SK-N-SH (cell line): ENCODE measurements at regions not wholly inside any gene's neighbourhood (a gene's known extent, or its start where the extent isn't known, plus 50 kb on each side); places are given as distances from the start of the nearest gene placed in this dataset.

ENCODE experiments used
- CTCF ChIA-PET: fragments of 300-600, 350-600 bp; formaldehyde crosslinking; extraction: SDS; loops from one replicate; lab custom pipeline; 2021; lab: Yijun Ruan, JAX
- POLR2A ChIA-PET: fragments of 350-600 bp; sonication (Branson Sonifier 250); formaldehyde crosslinking; extraction: SDS; loops from one replicate; lab custom pipeline; 2020; ENCODE audit warnings: antibody characterized with exemption, inconsistent platforms; lab: Yijun Ruan, JAX
- DNase-seq: peaks from one replicate; pipeline ENCODE4 v3.0.0; 2012
- H2AFZ ChIP-seq: fragments of 200-600 bp; sonication (generic); 2 replicates; pipeline ENCODE4 v1.8.1; 2016; ENCODE audit warnings: antibody characterized with exemption, mild to moderate bottlenecking, low read depth
- H3F3A ChIP-seq: fragments of 200-600 bp; sonication (generic); replicated peaks from 2 replicates; pipeline ENCODE3; 2016; ENCODE audit warnings: antibody characterized with exemption, mild to moderate bottlenecking; ENCODE audit not compliant: insufficient read depth
- H3K27ac ChIP-seq, 2 experiments: fragments of 200-500 bp in 1 of 2; fragments of 200-600 bp in 1 of 2; sonication (Bioruptor generic) in 1 of 2; sonication (generic), shearing (Covaris generic) in 1 of 2; 2 replicates each; pipeline versions ENCODE4 v1.5.1 to v1.6.1; 2014 to 2016; ENCODE audit warnings: low read depth in 2 of 2, inconsistent platforms in 1 of 2, low read length in 1 of 2, mild to moderate bottlenecking in 1 of 2, mixed read lengths in 1 of 2
- H3K27me3 ChIP-seq: fragments of 200-600 bp; sonication (generic), shearing (Covaris generic); 2 replicates; pipeline ENCODE4 v1.6.1; 2016; ENCODE audit warnings: mixed run types; ENCODE audit not compliant: insufficient read depth
- H3K36me3 ChIP-seq, 2 experiments: fragments of 200-500 bp in 1 of 2; fragments of 200-600 bp in 1 of 2; sonication (Bioruptor generic) in 1 of 2; sonication (generic) in 1 of 2; replicated peaks in 1 of 2; 2 replicates each; pipeline versions ENCODE3 to v1.5.1; 2014 to 2016; ENCODE audit warnings: low read length in 1 of 2, mild to moderate bottlenecking in 1 of 2; ENCODE audit not compliant: insufficient read depth in 2 of 2, control insufficient read depth in 1 of 2
- H3K4me1 ChIP-seq, 2 experiments: fragments of 200-500 bp in 1 of 2; fragments of 200-600 bp in 1 of 2; sonication (Bioruptor generic) in 1 of 2; sonication (generic), shearing (Covaris generic) in 1 of 2; 2 replicates each; pipeline versions ENCODE4 v1.5.1 to v1.6.1; 2014 to 2016; ENCODE audit warnings: low read depth in 1 of 2, low read length in 1 of 2, mixed run types in 1 of 2; ENCODE audit not compliant: insufficient read depth in 2 of 2, control insufficient read depth in 1 of 2
- H3K4me2 ChIP-seq: fragments of 200-600 bp; sonication (generic), shearing (Covaris generic); 2 replicates; pipeline ENCODE4 v1.6.1; 2017; ENCODE audit warnings: mixed run types
- H3K4me3 ChIP-seq, 2 experiments: fragments of 200-500 bp in 1 of 2; fragments of 200-600 bp in 1 of 2; sonication (Bioruptor generic) in 1 of 2; sonication (generic), shearing (Covaris generic) in 1 of 2; 2 replicates each; pipeline versions ENCODE4 v1.5.1 to v1.8.1; 2014 to 2016; ENCODE audit warnings: low read depth in 2 of 2, inconsistent platforms in 1 of 2, low read length in 1 of 2, mild to moderate bottlenecking in 1 of 2, mixed read lengths in 1 of 2, moderate library complexity in 1 of 2
- H3K79me2 ChIP-seq: fragments of 200-600 bp; sonication (generic); 2 replicates; pipeline ENCODE4 v1.8.1; 2017; ENCODE audit warnings: mild to moderate bottlenecking; ENCODE audit not compliant: insufficient read depth
- H3K9ac ChIP-seq: fragments of 200-600 bp; sonication (generic); 2 replicates; pipeline ENCODE4 v1.6.1; 2017; ENCODE audit warnings: mixed run types
- H3K9me2 ChIP-seq: fragments of 200-600 bp; sonication (generic); 2 replicates; pipeline ENCODE4 v1.6.1; 2017; ENCODE audit warnings: mixed run types
- H3K9me3 ChIP-seq: fragments of 200-600 bp; sonication (generic); 2 replicates; pipeline ENCODE4 v1.6.1; 2017; ENCODE audit warnings: mixed run types, mild to moderate bottlenecking, moderate library complexity
- H4K20me1 ChIP-seq: fragments of 200-600 bp; sonication (generic); 2 replicates; pipeline ENCODE4 v1.6.1; 2017; ENCODE audit warnings: mild to moderate bottlenecking, mixed run types; ENCODE audit not compliant: insufficient read depth
- CHD2 ChIP-seq: fragments of 150-350 bp; IDR thresholded peaks from 2 replicates; pipeline ENCODE4 v1.6.1; 2018; ENCODE audit warnings: low read length; ENCODE audit not compliant: partially characterized antibody
- FOSL2 ChIP-seq: IDR thresholded peaks from 2 replicates; pipeline ENCODE4 v1.4.0; 2012; ENCODE audit warnings: low read depth, mild to moderate bottlenecking, moderate library complexity, borderline replicate concordance
- GABPA ChIP-seq: IDR thresholded peaks from 2 replicates; pipeline ENCODE4 v1.4.0; 2012; ENCODE audit warnings: low read depth, mild to moderate bottlenecking
- MXI1 ChIP-seq: IDR thresholded peaks from 2 replicates; pipeline ENCODE4 v1.6.1; 2012; ENCODE audit warnings: mild to moderate bottlenecking, low read depth, low read length, improper control_type of control experiment
- NFIC ChIP-seq: IDR thresholded peaks from 2 replicates; pipeline ENCODE4 v1.4.0; 2012; ENCODE audit warnings: borderline replicate concordance
- POLR2AphosphoS5 ChIP-seq: IDR thresholded peaks from 2 replicates; pipeline ENCODE4 v1.6.1; 2012; ENCODE audit warnings: low read depth, low read length
- RCOR1 ChIP-seq: fragments of 150-350 bp; IDR thresholded peaks from 2 replicates; pipeline ENCODE4 v1.6.1; 2017; ENCODE audit warnings: antibody characterized with exemption, low read length
- RXRA ChIP-seq: IDR thresholded peaks from 2 replicates; pipeline ENCODE4 v1.4.0; 2012; ENCODE audit warnings: low read depth, mild to moderate bottlenecking, borderline replicate concordance
- SMC3 ChIP-seq: IDR thresholded peaks from 2 replicates; pipeline ENCODE4 v1.6.1; 2012; ENCODE audit warnings: low read depth, low read length, improper control_type of control experiment
- TCF12 ChIP-seq: IDR thresholded peaks from 2 replicates; pipeline ENCODE4 v1.4.0; 2012
- TEAD4 ChIP-seq: IDR thresholded peaks from 2 replicates; pipeline ENCODE4 v1.4.0; 2012; ENCODE audit warnings: mild to moderate bottlenecking, borderline replicate concordance; ENCODE audit not compliant: insufficient read depth
- USF2 ChIP-seq: fragments of 150-350 bp; IDR thresholded peaks from 2 replicates; pipeline ENCODE4 v1.6.1; 2017; ENCODE audit warnings: antibody characterized with exemption, low read length, low read depth, borderline replicate concordance
- YY1 ChIP-seq: IDR thresholded peaks from 2 replicates; pipeline ENCODE4 v1.4.0; 2012; ENCODE audit warnings: low read depth, mild to moderate bottlenecking
- WGBS: methylation state at CpG from one replicate; pipeline ENCODE4 v1.1.6; 2017; ENCODE audit warnings: low lambda C conversion rate; 5-methylcytosine and 5-hydroxymethylcytosine counted together
- TF ChIP-seq, protein P1 (sequence below): IDR thresholded peaks from 2 replicates; pipeline ENCODE4 v1.6.1; 2012; ENCODE audit warnings: mild to moderate bottlenecking, low read depth, low read length, moderate library complexity

- H3K27ac ChIP-seq, result no peak overlapping the region
- DNase-seq, result no peak
- no peaks in the 10 kb centered on the region for H4K20me1 ChIP-seq
- no peak overlapping the region for H3K9ac ChIP-seq
- no peak overlapping the region for H3K4me3 ChIP-seq
- H3K4me1 ChIP-seq, result no peaks in the 10 kb centered on the region
- no peaks in the 10 kb centered on the region for H3K36me3 ChIP-seq
- H3F3A ChIP-seq, result no peaks in the 10 kb centered on the region
- H3K9me2 ChIP-seq, result no peaks in the 10 kb centered on the region
- H2AFZ ChIP-seq, result no peak overlapping the region
- no peaks in the 10 kb centered on the region for H3K79me2 ChIP-seq
- 54% methylated on average over 4 of the region's 4 CpGs for WGBS
- POLR2A ChIA-PET, result no interaction called here
- no peak overlapping the region for H3K4me2 ChIP-seq
- CTCF ChIA-PET, result no interaction called here
- H3K27me3 ChIP-seq, result no peaks in the 10 kb centered on the region
- TF ChIP-seq GABPA (no peak), NFIC (no peak), CHD2 (no peak), SMC3 (no peak), RXRA (no peak), POLR2AphosphoS5 (no peak), TEAD4 (no peak), MXI1 (no peak)
- TF ChIP-seq, protein P1, sequence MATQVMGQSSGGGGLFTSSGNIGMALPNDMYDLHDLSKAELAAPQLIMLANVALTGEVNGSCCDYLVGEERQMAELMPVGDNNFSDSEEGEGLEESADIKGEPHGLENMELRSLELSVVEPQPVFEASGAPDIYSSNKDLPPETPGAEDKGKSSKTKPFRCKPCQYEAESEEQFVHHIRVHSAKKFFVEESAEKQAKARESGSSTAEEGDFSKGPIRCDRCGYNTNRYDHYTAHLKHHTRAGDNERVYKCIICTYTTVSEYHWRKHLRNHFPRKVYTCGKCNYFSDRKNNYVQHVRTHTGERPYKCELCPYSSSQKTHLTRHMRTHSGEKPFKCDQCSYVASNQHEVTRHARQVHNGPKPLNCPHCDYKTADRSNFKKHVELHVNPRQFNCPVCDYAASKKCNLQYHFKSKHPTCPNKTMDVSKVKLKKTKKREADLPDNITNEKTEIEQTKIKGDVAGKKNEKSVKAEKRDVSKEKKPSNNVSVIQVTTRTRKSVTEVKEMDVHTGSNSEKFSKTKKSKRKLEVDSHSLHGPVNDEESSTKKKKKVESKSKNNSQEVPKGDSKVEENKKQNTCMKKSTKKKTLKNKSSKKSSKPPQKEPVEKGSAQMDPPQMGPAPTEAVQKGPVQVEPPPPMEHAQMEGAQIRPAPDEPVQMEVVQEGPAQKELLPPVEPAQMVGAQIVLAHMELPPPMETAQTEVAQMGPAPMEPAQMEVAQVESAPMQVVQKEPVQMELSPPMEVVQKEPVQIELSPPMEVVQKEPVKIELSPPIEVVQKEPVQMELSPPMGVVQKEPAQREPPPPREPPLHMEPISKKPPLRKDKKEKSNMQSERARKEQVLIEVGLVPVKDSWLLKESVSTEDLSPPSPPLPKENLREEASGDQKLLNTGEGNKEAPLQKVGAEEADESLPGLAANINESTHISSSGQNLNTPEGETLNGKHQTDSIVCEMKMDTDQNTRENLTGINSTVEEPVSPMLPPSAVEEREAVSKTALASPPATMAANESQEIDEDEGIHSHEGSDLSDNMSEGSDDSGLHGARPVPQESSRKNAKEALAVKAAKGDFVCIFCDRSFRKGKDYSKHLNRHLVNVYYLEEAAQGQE, result no peak
- TF ChIP-seq, all 33 proteins: peak for 0
- no peaks in the 10 kb centered on the region for H3K9me3 ChIP-seq
Observed at GRCh38 chr12:42767998-42768397, 178.5 kb upstream of the PRICKLE1 start.

DNA sequence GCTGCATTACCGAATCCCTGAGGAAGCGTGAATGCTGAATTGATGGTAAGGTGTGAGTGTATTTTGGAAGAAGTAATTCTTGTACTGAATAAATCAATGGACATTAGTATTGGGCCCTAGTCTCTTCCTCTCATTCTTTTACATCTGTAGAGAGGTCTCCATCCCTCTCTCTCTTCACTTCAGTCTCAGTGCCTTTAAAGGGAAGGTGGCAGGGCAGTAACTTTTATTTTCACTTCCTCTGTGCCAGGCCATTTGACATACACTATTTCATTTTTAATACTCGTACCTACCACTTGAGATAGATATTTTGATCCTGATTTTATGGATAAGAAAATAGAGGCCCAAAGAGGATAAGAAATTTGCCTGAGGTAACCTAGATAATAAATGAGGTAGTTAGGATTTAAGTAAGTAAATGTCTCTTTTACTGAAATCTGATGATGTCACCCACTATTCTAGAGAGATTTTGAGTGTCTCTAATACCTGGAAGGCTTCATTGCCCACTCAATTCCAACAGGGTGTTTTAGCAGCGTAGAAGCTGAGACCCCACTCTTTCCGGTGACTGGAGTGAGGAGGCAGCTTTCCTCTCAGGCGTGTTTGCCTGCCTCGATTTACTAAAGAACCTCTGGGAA is 177.9 kb upstream of the PRICKLE1 start:
- DNase-seq, result no peak
- Histone ChIP-seq H3K9me2 (no peaks in the 10 kb centered on the region), H3K27ac (no peak overlapping the region)
- TF ChIP-seq TCF12 (no peak), FOSL2 (no peak), USF2 (no peak), YY1 (no peak), MXI1 (no peak), RCOR1 (no peak)
- TF ChIP-seq, protein P1, result no peak
- TF ChIP-seq, all 33 proteins: peak for 0
- H3K79me2 ChIP-seq, result no peaks in the 10 kb centered on the region
- CTCF ChIA-PET, result no interaction called here
- no peak overlapping the region for H3K9ac ChIP-seq
- 57% methylated on average over 7 of the region's 7 CpGs for WGBS
- H3F3A ChIP-seq, result no peaks in the 10 kb centered on the region
- H3K4me1 ChIP-seq, result no peaks in the 10 kb centered on the region
- no peaks in the 10 kb centered on the region for H4K20me1 ChIP-seq
- H3K9me3 ChIP-seq, result no peaks in the 10 kb centered on the region
- H3K4me2 ChIP-seq, result no peak overlapping the region
- no peaks in the 10 kb centered on the region for H3K27me3 ChIP-seq
- POLR2A ChIA-PET, result no interaction called here
- H2AFZ ChIP-seq, result no peak overlapping the region
- H3K4me3 ChIP-seq, result no peak overlapping the region
- H3K36me3 ChIP-seq, result no peaks in the 10 kb centered on the region
